HT-29 (cell line): ENCODE measurements at regions not wholly inside any gene's neighbourhood (a gene's known extent, or its start where the extent isn't known, plus 50 kb on each side); places are given as distances from the start of the nearest gene placed in this dataset.

Experiments
- DNase-seq: peaks from one replicate; pipeline ENCODE4 v3.0.0-alpha.2; 2015; ENCODE audit warnings: low spot score

DNA sequence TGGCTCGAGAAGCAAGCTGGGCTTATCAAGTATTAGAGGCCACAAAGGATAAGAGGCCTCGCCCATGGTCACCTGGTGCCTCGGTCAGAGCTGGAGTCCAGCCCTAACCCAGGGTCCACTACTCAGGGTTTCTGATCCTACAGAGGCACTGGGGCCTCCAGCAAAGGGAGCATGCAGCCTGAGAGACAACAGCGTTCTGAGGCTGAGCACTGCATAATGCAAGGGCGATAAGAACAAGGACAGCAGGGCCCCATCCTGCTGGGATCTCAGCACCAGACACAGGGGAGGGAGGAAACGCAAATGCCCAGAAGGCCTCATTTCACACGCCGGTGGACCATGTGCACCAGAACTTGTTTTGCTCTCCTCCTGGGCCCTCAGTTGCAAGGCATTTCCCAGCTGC lies 63.0 kb downstream of the C5orf15 start:
- DNase-seq, result no peak

- no peak for DNase-seq
These were observed 63.8 kb downstream of the C5orf15 start for GRCh38 chr5:133904641-133905040.

GRCh38 chr5:133902511-133903118 lies 65.8 kb downstream of the C5orf15 start:
- DNase-seq, result no peak

DNA sequence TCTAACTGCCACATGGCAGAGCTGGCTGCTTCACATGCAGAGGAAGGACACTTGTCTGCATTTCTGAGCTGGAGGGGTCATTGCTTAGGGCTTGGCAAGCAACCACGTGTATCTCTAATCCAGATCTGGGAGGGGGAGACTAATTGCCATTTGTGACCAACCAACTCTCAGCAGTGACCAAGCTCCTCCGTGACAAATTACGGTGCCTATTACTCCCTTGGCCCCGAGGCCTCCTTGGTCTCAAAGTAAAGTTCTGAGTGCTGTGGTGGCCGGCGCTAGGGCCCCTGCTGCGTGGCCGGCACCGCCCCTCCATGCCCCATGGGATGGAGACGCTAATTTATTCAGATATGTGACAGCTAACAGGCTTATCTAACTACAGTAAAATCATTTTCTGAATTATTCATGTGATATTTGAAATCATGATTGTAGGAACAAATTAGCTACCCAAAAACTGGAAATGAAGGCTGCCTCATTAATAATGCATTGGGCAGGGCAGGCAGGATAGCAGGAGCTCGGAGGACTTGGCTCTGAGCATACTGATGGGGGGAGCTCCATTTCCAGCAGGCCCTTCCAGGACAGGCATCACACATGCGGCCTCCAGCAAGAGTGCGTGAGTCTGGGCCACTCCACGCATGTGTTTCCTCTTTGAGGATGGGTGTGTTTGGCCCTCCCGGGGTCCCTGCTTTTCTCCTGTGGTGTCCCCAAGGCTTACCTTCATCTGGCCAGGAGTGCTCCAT lies 67.7 kb downstream of the C5orf15 start:
- DNase-seq, result no peak

GRCh38 chr5:133899506-133899905 lies 68.9 kb downstream of the C5orf15 start:
- no peak for DNase-seq

GRCh38 chr5:133898440-133898839 lies 70.0 kb downstream of the C5orf15 start:
- DNase-seq, result no peak

DNA sequence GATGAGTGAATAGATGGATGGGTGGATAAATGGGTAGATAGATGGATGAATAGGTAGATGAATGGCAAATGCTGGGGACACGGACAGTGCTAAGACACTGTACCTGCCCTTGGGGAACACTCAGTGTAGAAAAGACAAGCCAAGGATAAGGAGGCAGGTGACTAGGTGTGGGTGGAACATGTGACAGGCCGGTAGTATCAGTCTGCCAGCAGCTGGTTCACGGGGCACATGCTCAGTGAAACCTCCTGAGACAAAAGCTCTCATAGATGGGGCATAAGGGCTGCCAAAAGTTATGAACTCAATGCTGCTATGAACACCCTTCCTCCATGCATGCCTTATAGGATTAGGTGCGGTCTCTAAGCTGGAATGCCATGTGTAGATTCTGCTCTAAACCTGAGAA lies 71.0 kb downstream of the C5orf15 start:
- DNase-seq, result no peak

- DNase-seq, result no peak
These were observed 71.6 kb downstream of the C5orf15 start for GRCh38 chr5:133896873-133897272.

DNA sequence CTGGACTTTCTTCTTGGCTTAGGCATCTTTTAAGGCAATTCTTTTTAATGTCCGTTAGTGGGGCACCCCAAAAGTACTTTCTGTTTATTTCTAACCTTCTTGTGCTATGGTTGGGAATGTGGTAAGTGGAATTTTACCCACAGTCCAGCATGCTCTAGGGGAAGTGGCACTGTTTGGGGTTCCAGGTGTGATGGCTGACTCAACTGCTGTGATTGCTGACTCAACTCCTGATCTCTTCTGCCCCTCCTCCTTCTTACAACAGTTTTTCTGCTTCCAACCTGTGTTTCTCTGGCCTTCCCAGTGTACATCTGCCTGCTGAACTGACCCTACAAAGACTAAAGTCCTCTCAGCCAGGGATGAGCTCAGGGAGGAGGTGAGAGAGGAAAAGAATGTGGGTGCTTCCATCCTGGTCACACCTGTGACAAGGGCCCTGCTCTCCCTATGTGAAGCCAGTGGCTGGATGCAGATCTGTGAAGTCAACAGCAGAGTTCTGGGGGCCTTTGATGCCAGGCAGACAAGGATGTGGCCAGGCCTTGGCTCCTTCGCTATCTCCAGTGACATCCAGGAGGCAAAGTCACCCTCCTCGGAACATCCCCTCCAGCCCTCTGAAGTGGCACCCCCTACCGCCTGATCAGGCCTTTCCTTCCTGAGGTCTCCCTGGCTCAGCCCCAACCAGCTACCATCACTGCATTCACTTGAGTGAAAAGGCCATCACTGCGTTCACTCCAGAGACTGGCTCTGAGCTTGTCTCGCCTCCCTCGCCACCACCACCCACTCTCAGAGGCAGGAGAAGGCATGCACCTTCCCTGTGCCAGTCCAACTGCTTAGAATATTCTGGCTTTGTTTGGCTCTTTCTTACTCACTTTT lies 72.2 kb downstream of the C5orf15 start:
- DNase-seq, result no peak

- DNase-seq, result no peak
These were observed 74.3 kb downstream of the C5orf15 start for GRCh38 chr5:133894143-133894542.

DNA sequence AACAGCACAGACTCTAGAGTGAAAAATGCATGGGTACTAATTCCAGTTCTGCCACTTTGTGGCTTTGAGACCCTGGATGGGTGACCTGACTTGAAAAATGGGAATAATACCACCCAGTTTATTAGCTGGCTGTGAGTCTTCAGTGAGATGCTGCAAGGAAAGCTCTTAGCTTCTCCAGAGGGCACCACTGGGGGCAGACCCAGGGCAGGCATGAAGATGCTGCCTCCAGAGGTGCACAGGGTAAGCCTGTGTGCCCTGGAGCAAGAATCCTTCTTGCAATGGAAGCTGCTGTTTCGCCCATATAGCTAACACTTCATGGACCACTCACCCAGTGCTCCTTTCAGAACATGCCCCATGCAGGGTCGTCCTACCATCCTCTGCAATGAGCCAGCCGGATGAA lies 75.7 kb downstream of the C5orf15 start:
- no peak for DNase-seq

DNA sequence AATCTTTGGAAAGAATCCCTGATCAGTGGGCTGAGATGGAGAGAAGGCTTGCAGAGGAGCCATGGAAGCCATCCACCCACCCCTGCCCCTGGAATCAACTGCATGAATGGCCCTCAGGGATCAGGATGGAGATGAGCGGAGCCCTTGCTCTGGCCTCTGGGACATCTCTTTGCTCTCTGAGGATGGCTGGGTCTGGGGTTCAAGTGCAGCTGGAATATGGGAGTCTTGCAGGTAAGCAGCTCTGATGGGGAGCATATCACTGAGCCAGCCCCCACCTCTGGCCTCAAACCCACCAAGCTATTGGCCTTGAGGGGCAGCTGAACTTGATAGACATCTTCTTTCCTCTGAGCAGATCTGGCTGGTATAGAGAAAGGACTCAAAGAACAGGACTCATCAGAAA lies 76.1 kb downstream of the C5orf15 start:
- DNase-seq, result no peak

GRCh38 chr5:133891390-133891789 lies 77.0 kb downstream of the C5orf15 start:
- no peak for DNase-seq

GRCh38 chr5:133890776-133891280 lies 77.6 kb downstream of the C5orf15 start:
- no peak for DNase-seq

DNA sequence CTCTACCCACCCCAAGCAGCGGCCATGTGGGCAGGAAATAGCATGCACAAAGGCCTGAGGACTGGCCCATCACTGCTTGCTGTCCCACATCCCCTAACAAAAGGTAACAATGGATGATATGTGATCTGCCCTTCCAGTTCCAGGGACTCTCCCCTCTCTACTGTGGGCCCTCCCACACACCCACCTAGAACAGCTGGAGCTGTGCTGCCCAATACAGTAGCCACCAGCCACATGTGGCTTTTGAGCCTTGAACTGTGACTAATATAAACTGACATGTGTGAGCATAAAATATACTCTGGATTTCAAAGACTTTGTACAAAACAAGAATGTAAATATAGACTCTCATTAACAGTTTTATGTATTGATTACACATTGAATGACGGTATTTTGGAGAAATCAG lies 78.1 kb downstream of the C5orf15 start:
- DNase-seq, result no peak

- DNase-seq, result no peak
These were observed 79.0 kb downstream of the C5orf15 start for GRCh38 chr5:133889271-133889905.

GRCh38 chr5:133888625-133888991 lies 79.8 kb downstream of the C5orf15 start:
- DNase-seq, result no peak

DNA sequence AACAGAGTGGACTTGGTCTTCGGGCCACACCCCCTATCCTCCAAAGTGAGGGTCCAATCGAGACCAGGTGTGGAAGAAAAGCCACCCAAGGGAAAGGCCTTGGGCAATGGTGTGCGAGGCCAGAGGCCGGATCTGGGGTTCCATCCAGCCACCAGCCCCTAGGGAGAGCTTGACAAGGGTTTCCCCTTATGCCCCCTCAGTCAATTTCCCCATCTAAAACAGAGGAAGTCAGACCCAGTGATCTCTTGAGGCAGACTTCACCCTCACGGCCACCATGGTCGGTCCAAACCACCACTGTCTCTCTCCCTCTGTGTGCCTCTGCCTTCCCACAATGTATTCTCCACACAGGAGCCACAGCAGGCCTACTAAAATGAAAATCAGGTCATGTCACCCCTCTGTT lies 82.9 kb downstream of the C5orf15 start:
- no peak for DNase-seq

- no peak for DNase-seq
These were observed 83.7 kb downstream of the C5orf15 start for GRCh38 chr5:133884569-133885311.

- no peak for DNase-seq
These were observed 84.5 kb downstream of the C5orf15 start for GRCh38 chr5:133883916-133884315.

GRCh38 chr5:133882846-133883245 lies 85.6 kb downstream of the C5orf15 start:
- DNase-seq, result no peak
